ENCODE measurements at regions not wholly inside any gene's neighbourhood (a gene's known extent, or its start where the extent isn't known, plus 50 kb on each side); places are given as distances from the start of the nearest gene placed in this dataset.
"Not testable (repeated sequence)": the region's sequence is repeated elsewhere in the genome, so short reads cannot be mapped to it uniquely, and the experiment has no call there.

DNA sequence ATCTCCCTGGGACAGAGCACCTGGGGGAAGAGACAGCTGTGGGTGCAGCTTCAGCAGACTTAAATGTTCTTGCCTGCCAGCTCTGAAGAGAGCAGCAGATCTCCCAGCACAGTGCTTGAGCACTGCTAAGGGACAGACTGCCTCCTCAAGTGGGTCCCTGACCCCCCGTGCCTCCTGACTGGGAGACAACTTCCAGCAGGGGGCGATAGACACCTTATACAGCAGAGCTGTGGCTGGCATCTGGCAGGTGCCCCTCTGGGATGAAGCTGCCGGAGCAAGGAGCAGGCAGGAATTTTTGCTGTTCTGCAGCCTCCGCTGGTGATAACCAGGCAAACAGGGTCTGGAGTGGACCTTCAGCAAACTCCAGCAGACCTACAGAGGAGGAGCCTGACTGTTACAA, 541.7 kb upstream of the PITX2 start:
- not testable (repeated sequence) for TF ChIP-seq TRIM24 (IDR thresholded peaks at IDR 0.05); CTCF (IDR thresholded peaks at IDR 0.05 in 2 of 3, conservative IDR thresholded peaks at IDR 0.05 in 1 of 3; ENCODE audit: insufficient read depth in 2 of 3, low read depth in 1 of 3, low read length in 3 of 3); SIRT6 (IDR thresholded peaks at IDR 0.05; ENCODE audit: low read depth, low read length); RFX5 (IDR thresholded peaks at IDR 0.05; ENCODE audit: low read depth, low read length); MCM7 (IDR thresholded peaks at IDR 0.05); BRCA1 (IDR thresholded peaks at IDR 0.05); BRCA1 (CRISPR knock-in tag; IDR thresholded peaks at IDR 0.05)
